ENCODE measurements at regions not wholly inside any gene's neighbourhood (a gene's known extent, or its start where the extent isn't known, plus 50 kb on each side); places are given as distances from the start of the nearest gene placed in this dataset.
"Not testable (repeated sequence)": the region's sequence is repeated elsewhere in the genome, so short reads cannot be mapped to it uniquely, and the experiment has no call there.

DNA sequence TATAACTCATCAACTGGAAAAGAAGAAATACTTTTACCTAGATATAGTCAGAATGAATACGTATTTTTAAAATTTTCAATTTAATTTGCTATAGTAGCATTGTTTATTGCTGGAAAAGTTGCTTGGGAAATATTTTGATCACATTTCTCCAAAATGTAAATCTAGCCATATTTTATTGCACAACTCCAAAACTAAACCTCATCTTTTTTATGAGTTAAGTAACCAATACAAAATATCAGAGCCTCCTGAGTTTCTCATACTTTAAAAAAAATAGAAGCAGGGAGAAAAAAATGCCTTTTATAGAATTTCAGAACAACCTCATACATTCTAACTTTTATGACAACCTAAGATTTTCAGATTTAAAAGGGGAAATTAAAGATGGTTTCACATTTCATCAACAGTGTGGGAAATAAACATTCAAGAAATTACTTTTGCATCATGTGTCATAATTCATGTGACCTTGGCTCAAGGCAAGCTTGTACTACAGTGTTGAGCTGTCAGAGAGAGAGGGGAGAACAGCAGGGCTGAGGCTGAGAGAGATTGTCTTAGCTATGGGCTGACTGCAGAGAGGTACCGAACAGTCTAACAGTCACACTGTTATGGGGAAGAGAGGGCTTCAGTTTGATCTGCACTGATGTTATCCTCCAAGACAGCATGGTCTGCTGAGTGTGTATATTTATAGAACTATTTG, 519.0 kb downstream of the LTN1 start:
- no peak for DNase-seq

- not testable (repeated sequence) for DNase-seq
Observed at GRCh38 chr21:28472543-28472942, 520.1 kb downstream of the LTN1 start.

DNA sequence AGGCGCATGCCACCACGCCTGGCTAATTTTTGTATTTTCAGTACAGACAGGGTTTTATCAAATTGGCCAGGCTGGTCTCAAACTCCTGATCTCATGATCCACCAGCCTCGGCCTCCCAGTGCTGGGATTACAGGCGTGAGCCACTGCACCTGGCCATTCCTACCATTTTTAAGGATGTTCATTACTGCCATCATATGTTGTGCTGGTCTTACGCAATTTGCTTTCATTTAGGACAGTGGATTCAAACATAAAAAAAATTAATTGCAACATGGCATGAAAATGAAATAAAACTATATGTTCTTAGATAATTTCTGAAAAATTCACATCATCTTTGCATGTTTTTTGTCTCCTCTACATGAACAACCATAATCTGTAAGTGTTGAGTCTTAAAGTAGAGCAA, 527.7 kb downstream of the LTN1 start:
- DNase-seq, result no peak

GRCh38 chr21:28464095-28464494, 528.6 kb downstream of the LTN1 start:
- no peak for DNase-seq

GRCh38 chr21:28459193-28459592, 533.5 kb downstream of the LTN1 start:
- no peak for DNase-seq

- DNase-seq, result no peak
Observed at GRCh38 chr21:28458446-28458845, 534.2 kb downstream of the LTN1 start.

- no peak for DNase-seq
Observed at GRCh38 chr21:28455253-28455600, 537.5 kb downstream of the LTN1 start.

GRCh38 chr21:28454564-28455252, 538.0 kb downstream of the LTN1 start:
- no peak for DNase-seq

DNA sequence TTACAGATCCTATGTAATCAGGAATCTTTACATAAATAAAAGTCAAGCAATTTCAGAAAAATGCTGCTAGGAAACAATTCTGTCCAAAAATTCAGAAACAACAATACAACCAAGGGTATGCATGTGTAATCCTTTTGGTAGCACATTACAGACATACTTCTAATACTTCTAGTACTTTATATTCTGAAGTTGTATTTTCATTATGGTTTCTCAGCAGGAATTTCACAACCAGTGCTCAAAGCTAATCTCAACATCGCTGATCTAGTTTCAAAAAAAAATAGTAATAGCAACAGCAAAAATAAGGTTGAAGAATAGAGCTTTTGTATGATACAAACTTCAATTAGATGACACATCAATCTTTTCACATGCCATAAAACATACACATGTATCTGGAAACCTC, 545.2 kb downstream of the LTN1 start:
- DNase-seq, result no peak

- no peak for DNase-seq
Observed at GRCh38 chr21:28445141-28445830, 547.4 kb downstream of the LTN1 start.

GRCh38 chr21:28444557-28444956, 548.1 kb downstream of the LTN1 start:
- no peak for DNase-seq

DNA sequence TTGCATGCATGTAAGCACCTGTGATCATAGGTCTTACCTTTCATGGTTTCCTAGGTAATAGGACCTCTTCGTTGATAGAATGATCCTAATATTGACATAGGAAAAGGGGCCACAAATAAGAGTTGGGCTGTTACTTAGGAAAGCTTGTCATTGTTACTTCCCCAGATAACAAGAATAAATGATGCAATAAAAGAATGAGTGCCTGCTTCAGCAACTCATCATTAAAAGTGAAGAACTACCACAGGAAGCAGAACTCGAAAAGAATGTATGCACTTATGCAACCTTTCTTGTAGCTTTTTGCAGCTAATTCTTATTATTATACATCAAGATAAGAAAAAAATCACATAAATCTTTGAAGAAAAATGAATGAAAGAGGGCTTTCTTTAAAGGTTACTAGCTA, 548.6 kb downstream of the LTN1 start:
- DNase-seq, result no peak

DNA sequence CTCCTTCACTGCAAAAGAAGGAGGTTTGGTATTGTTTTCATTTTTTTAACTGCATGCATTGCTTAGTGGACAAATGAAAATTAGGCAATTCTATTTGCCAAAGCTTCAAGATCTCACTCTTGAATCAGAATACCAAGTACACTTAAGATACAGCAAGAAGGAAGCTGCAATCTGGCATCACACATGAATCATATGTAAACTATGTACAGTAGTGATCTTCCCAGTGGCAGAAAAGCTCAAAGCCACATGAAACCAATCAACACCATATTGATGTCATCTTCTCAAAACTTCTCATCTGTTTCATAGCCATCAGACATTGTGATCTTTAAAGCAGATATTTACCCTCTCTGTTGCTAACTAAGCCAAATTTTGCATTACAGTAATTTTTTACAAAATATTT, 550.1 kb downstream of the LTN1 start:
- DNase-seq, result no peak

- no peak for DNase-seq
Observed at GRCh38 chr21:28442085-28442484, 550.6 kb downstream of the LTN1 start.

DNA sequence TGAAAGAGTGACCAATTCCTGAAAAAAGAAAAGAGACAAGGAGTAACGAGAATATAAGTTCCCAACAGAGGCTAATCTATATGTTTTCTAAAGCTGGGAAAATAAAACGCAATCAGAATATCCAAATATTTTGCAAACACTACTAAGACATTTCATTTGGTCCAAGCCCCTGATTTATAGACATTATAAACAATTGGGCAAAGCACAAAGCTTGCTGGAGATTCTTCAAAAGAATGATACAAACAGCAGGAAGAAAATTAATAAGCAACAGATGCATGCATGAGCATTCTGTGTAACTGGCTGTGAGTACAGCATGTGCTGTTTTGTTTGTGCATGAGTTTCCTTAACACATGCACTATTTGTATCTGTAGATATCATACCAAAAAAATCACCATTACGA, 552.9 kb downstream of the LTN1 start:
- DNase-seq, result no peak

DNA sequence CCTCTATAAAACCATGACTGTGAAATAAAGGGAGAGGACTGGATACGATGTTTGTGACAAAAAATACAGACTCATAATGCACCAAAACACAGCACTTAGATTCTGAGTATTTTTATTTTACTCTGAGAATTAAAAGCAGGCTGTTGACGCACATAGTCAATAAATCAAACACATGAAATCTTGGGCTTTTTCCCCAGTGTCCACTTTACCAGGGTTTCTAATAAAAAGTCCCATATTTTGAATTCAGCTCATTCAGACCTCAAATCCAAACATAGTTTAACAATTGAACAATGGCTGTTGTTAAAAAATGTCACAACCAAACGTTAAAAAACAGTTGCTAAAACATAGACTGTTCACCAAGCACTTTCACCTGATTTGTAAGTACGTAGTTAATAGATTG, 553.4 kb downstream of the LTN1 start:
- DNase-seq, result no peak

DNA sequence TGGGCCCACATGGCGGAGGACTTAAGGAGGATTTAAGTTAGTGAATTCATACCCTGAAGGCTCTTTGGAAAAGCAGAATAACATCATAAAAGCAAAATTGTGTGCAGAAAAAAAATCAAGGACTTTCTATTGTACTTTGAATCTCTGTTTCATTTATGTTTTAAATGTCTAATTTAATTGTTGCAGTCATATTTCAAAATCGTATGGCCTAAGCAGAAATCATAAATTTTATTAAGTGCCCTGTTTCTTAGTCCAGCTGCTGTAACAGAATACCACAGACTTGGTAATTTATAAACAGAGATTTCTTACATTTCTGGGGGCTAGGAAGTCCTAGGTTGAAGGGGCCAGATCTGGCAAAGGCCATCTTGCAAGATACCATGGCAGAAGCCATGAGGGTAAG, 555.6 kb downstream of the LTN1 start:
- no peak for DNase-seq

DNA sequence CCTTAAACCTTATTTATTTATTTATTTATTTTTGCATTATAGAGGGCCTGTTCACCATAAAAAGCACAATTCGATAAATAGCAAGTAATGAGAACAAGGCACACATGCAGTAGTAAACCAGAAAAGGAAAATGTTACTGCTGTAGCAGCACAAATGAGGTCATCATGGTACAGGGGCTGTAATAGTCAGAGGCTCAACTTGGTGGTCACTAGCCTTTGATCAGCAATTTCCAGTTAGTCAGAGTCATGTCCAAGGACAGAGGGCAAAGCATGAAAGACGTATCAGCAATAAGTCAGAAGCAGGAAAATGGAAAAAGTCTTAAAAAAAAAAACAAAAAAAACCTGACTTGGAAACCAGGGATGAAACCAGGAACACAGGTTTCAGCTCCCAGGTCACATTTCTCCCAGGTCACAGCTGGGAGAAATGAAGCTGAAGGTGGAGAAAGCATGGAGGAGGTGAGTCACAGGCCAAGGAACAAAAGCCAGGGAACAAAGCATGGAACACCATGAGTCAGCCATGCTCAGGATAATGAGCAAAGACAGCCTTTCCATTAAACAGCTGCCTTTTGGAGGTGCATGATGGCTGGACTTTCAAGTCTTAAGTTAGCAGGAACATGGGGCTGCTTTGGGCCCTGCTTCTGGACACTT, 556.3 kb downstream of the LTN1 start:
- DNase-seq, result no peak

- DNase-seq, result no peak
Observed at GRCh38 chr21:28431527-28432200, 561.0 kb downstream of the LTN1 start.

GRCh38 chr21:28431022-28431421, 561.7 kb downstream of the LTN1 start:
- DNase-seq, result no peak

- DNase-seq, result no peak
Observed at GRCh38 chr21:28429161-28429560, 563.5 kb downstream of the LTN1 start.
